SK-N-SH treated with all-trans-retinoic acid at 6 μM for 48 hours (cell line): ENCODE measurements at regions not wholly inside any gene's neighbourhood (a gene's known extent, or its start where the extent isn't known, plus 50 kb on each side); places are given as distances from the start of the nearest gene placed in this dataset.

Experiments used
- ARNTL ChIP-seq: fragments of 450-650 bp; formaldehyde crosslinking; IDR thresholded peaks from 2 replicates; pipeline ENCODE4 v1.5.0; 2020; ENCODE audit warnings: low read depth, mild to moderate bottlenecking, moderate library complexity, borderline replicate concordance
- BACH2 ChIP-seq: fragments of 250-450 bp; sonication (Bioruptor Pico); IDR thresholded peaks from 2 replicates; pipeline ENCODE4 v1.9.0; 2021; ENCODE audit warnings: mild to moderate bottlenecking, borderline replicate concordance
- CSDC2 ChIP-seq: fragments of 250-450 bp; sonication (Bioruptor Pico); IDR thresholded peaks from 2 replicates; pipeline ENCODE4 v1.5.0; 2020; ENCODE audit warnings: mild to moderate bottlenecking, moderate library complexity
- GLIS3 ChIP-seq: fragments of 250-450 bp; sonication (Bioruptor Pico); IDR thresholded peaks from 2 replicates; pipeline ENCODE4 v1.5.0; 2020; ENCODE audit warnings: mild to moderate bottlenecking, moderate library complexity
- ISL1 ChIP-seq: fragments of 250-450 bp; sonication (Bioruptor Pico); IDR thresholded peaks from 2 replicates; pipeline ENCODE4 v2.1.2; 2022; ENCODE audit warnings: mild to moderate bottlenecking, moderate library complexity
- PPARA ChIP-seq: fragments of 250-450 bp; sonication (Bioruptor Pico); IDR thresholded peaks from 2 replicates; pipeline ENCODE4 v1.5.0; 2020; ENCODE audit warnings: mild to moderate bottlenecking, borderline replicate concordance
- TCF4 ChIP-seq: fragments of 250-450 bp; sonication (Bioruptor Pico); IDR thresholded peaks from 2 replicates; pipeline ENCODE4 v1.8.0; 2021; ENCODE audit warnings: mild to moderate bottlenecking, moderate library complexity, borderline replicate concordance
- TOX ChIP-seq: fragments of 250-450 bp; sonication (Bioruptor Pico); IDR thresholded peaks from 2 replicates; pipeline ENCODE4 v1.8.0; 2021; ENCODE audit warnings: mild to moderate bottlenecking, moderate library complexity, borderline replicate concordance
- TSHZ2 ChIP-seq: fragments of 250-450 bp; sonication (Bioruptor Pico); IDR thresholded peaks from 2 replicates; pipeline ENCODE4 v1.5.0; 2020; ENCODE audit warnings: mild to moderate bottlenecking, moderate library complexity
- ZC3H10 ChIP-seq: fragments of 250-450 bp; sonication (Bioruptor Pico); IDR thresholded peaks from 2 replicates; pipeline ENCODE4 v1.5.1; 2021; ENCODE audit warnings: mild to moderate bottlenecking, moderate library complexity
- ZFP3 ChIP-seq: fragments of 250-450 bp; sonication (Bioruptor Pico); IDR thresholded peaks from 2 replicates; pipeline ENCODE4 v1.5.0; 2020; ENCODE audit warnings: mild to moderate bottlenecking, moderate library complexity
- ZFP30 ChIP-seq: fragments of 450-650 bp; formaldehyde crosslinking; IDR thresholded peaks from 2 replicates; pipeline ENCODE4 v1.5.0; 2022; ENCODE audit warnings: mild to moderate bottlenecking, moderate library complexity
- ZNF70 ChIP-seq: fragments of 450-650 bp; formaldehyde crosslinking; IDR thresholded peaks from 2 replicates; pipeline ENCODE4 v1.5.0; 2020; ENCODE audit warnings: mild to moderate bottlenecking, moderate library complexity

GRCh38 chr2:221335219-221335752 lies 236.8 kb downstream of the EPHA4 start:
- TF ChIP-seq TCF4 (CRISPR knock-in tag), result no peak
- no peak for TF ChIP-seq ISL1 (CRISPR knock-in tag)
- TF ChIP-seq ZFP30 (CRISPR knock-in tag), result no peak
- no peak for TF ChIP-seq ZC3H10 (CRISPR knock-in tag)
- no peak for TF ChIP-seq TOX (CRISPR knock-in tag)
- TF ChIP-seq ZFP3, result no peak
- no peak for TF ChIP-seq BACH2 (CRISPR knock-in tag)
- no peak for TF ChIP-seq TSHZ2 (CRISPR knock-in tag)
- TF ChIP-seq CSDC2, result no peak
- no peak for TF ChIP-seq GLIS3 (CRISPR knock-in tag)
- TF ChIP-seq ARNTL, result no peak
- TF ChIP-seq PPARA (CRISPR knock-in tag), result no peak
- no peak for TF ChIP-seq ZNF70
